ENCODE measurements at regions not wholly inside any gene's neighbourhood (a gene's known extent, or its start where the extent isn't known, plus 50 kb on each side); places are given as distances from the start of the nearest gene placed in this dataset.

GRCh38 chr14:83764656-83765599 lies 1765.0 kb upstream of the FLRT2 start:
- Histone ChIP-seq H3K27me3 (replicated peaks; ENCODE audit: control insufficient read depth, insufficient read depth, low read length) (no peaks in the 10 kb centered on the region), H3K4me3 (replicated peaks; ENCODE audit: low read depth, low read length) (no peak overlapping the region), H3K36me3 (ENCODE audit: control insufficient read depth, insufficient read depth, low read length) (no peaks in the 10 kb centered on the region)
- DNase-seq (ENCODE audit: extremely low read depth, insufficient read length): no peak
- TF ChIP-seq CTCF (IDR thresholded peaks at IDR 0.05; ENCODE audit: insufficient read depth, low read length, poor library complexity, severe bottlenecking): no peak

GRCh38 chr14:83777516-83777915 lies 1752.4 kb upstream of the FLRT2 start:
- no peaks in the 10 kb centered on the region for H3K36me3 ChIP-seq (ENCODE audit: control insufficient read depth, insufficient read depth, low read length)
- TF ChIP-seq CTCF (IDR thresholded peaks at IDR 0.05; ENCODE audit: insufficient read depth, low read length, poor library complexity, severe bottlenecking): no peak
- DNase-seq (ENCODE audit: extremely low read depth, insufficient read length): no peak
- H3K27me3 ChIP-seq (replicated peaks; ENCODE audit: control insufficient read depth, insufficient read depth, low read length): no peaks in the 10 kb centered on the region
- no peak overlapping the region for H3K4me3 ChIP-seq (replicated peaks; ENCODE audit: low read depth, low read length)

- Histone ChIP-seq H3K36me3 (ENCODE audit: control insufficient read depth, insufficient read depth, low read length) (no peaks in the 10 kb centered on the region), H3K4me3 (replicated peaks; ENCODE audit: low read depth, low read length) (no peak overlapping the region), H3K27me3 (replicated peaks; ENCODE audit: control insufficient read depth, insufficient read depth, low read length) (no peaks in the 10 kb centered on the region)
- TF ChIP-seq CTCF (IDR thresholded peaks at IDR 0.05; ENCODE audit: insufficient read depth, low read length, poor library complexity, severe bottlenecking): no peak
- DNase-seq (ENCODE audit: extremely low read depth, insufficient read length): no peak
Measured at GRCh38 chr14:83779266-83779665, 1750.7 kb upstream of the FLRT2 start.

GRCh38 chr14:83780321-83780720 lies 1749.6 kb upstream of the FLRT2 start:
- DNase-seq (ENCODE audit: extremely low read depth, insufficient read length): no peak
- TF ChIP-seq CTCF (IDR thresholded peaks at IDR 0.05; ENCODE audit: insufficient read depth, low read length, poor library complexity, severe bottlenecking): no peak
- no peaks in the 10 kb centered on the region for H3K36me3 ChIP-seq (ENCODE audit: control insufficient read depth, insufficient read depth, low read length)
- H3K4me3 ChIP-seq (replicated peaks; ENCODE audit: low read depth, low read length): no peak overlapping the region
- H3K27me3 ChIP-seq (replicated peaks; ENCODE audit: control insufficient read depth, insufficient read depth, low read length): no peaks in the 10 kb centered on the region

GRCh38 chr14:83798421-83798820 lies 1731.5 kb upstream of the FLRT2 start:
- H3K27me3 ChIP-seq (replicated peaks; ENCODE audit: control insufficient read depth, insufficient read depth, low read length): no peaks in the 10 kb centered on the region
- TF ChIP-seq CTCF (IDR thresholded peaks at IDR 0.05; ENCODE audit: insufficient read depth, low read length, poor library complexity, severe bottlenecking): no peak
- H3K36me3 ChIP-seq (ENCODE audit: control insufficient read depth, insufficient read depth, low read length): no peaks in the 10 kb centered on the region
- no peak for DNase-seq (ENCODE audit: extremely low read depth, insufficient read length)
- no peak overlapping the region for H3K4me3 ChIP-seq (replicated peaks; ENCODE audit: low read depth, low read length)
